HEK293 (cell line): ENCODE measurements at regions not wholly inside any gene's neighbourhood (a gene's known extent, or its start where the extent isn't known, plus 50 kb on each side); places are given as distances from the start of the nearest gene placed in this dataset.
A peak's percentile ranks its signal among the peaks of the same experiment; 100 is the strongest.

Experiments used
- CTCF ChIA-PET: fragments of 350-600 bp; formaldehyde crosslinking; extraction: SDS; loops from one replicate; lab custom pipeline; 2021; ENCODE audit warnings: antibody characterized with exemption; lab: Yijun Ruan, JAX
- POLR2A ChIA-PET: fragments of 300-600 bp; formaldehyde crosslinking; extraction: SDS; loops from one replicate; lab custom pipeline; 2020; ENCODE audit warnings: antibody characterized with exemption, inconsistent platforms; lab: Yijun Ruan, JAX
- H3K27ac ChIP-seq: fragments of 200-500 bp; sonication (Bioruptor generic); 2 replicates; pipeline ENCODE4 v1.5.1; 2014; ENCODE audit warnings: low read depth, low read length, control low read depth, inconsistent platforms; ENCODE audit errors: extremely low read depth
- H3K36me3 ChIP-seq, 2 experiments: fragments of 200-500 bp in 1 of 2; sonication (Bioruptor generic) in 1 of 2; 1 replicate in 1 of 2; 2 replicates in 1 of 2; pipeline ENCODE4 v1.5.1; 2014 to 2017; ENCODE audit warnings: inconsistent platforms in 2 of 2, low read length in 2 of 2; ENCODE audit not compliant: control insufficient read depth in 2 of 2, insufficient read depth in 1 of 2
- H3K4me1 ChIP-seq: fragments of 200-500 bp; sonication (Bioruptor generic); 2 replicates; pipeline ENCODE4 v1.5.1; 2014; ENCODE audit warnings: mild to moderate bottlenecking, low read length, inconsistent platforms; ENCODE audit not compliant: control insufficient read depth, insufficient read depth
- H3K4me3 ChIP-seq: 2 replicates; pipeline ENCODE4 v1.5.1; 2011; ENCODE audit warnings: low read depth, mild to moderate bottlenecking, control low read depth, low read length, moderate library complexity
- H3K9me3 ChIP-seq: fragments of 200-500 bp; sonication (Bioruptor generic); 2 replicates; pipeline ENCODE4 v1.5.1; 2014; ENCODE audit warnings: low read depth, low read length, inconsistent platforms; ENCODE audit not compliant: control insufficient read depth, insufficient read depth
- GLIS1 ChIP-seq: fragments of 450-650 bp; formaldehyde crosslinking; IDR thresholded peaks from 2 replicates; pipeline ENCODE4 v1.5.1; 2016; ENCODE audit warnings: missing biosample characterization, missing genetic modification characterization
- OVOL3 ChIP-seq: fragments of 450-650 bp; formaldehyde crosslinking; IDR thresholded peaks from 2 replicates; pipeline ENCODE4 v1.5.1; 2016; ENCODE audit warnings: missing biosample characterization, missing genetic modification characterization
- PRDM1 ChIP-seq: fragments of 450-650 bp; formaldehyde crosslinking; IDR thresholded peaks from 2 replicates; pipeline ENCODE4; 2016; ENCODE audit warnings: missing biosample characterization, missing genetic modification characterization
- REPIN1 ChIP-seq: fragments of 450-650 bp; formaldehyde crosslinking; IDR thresholded peaks from 2 replicates; pipeline ENCODE4 v1.5.1; 2017; ENCODE audit warnings: missing biosample characterization, missing genetic modification characterization, low read depth
- REST ChIP-seq: fragments of 450-650 bp; formaldehyde crosslinking; IDR thresholded peaks from 2 replicates; pipeline ENCODE4 v1.5.1; 2016; ENCODE audit warnings: missing biosample characterization, missing genetic modification characterization
- ZBTB44 ChIP-seq: fragments of 450-650 bp; IDR thresholded peaks from 2 replicates; pipeline ENCODE4 v1.5.1; 2018; ENCODE audit warnings: missing biosample characterization, mild to moderate bottlenecking, missing genetic modification characterization
- ZFP3 ChIP-seq: fragments of 450-650 bp; formaldehyde crosslinking; IDR thresholded peaks from 2 replicates; pipeline ENCODE4 v1.5.1; 2016; ENCODE audit warnings: low read depth, missing biosample characterization, missing genetic modification characterization
- ZIC2 ChIP-seq: fragments of 450-650 bp; formaldehyde crosslinking; IDR thresholded peaks from 2 replicates; pipeline ENCODE4 v1.5.1; 2016; ENCODE audit warnings: missing biosample characterization, missing genetic modification characterization
- ZNF121 ChIP-seq: fragments of 450-650 bp; formaldehyde crosslinking; IDR thresholded peaks from 2 replicates; pipeline ENCODE4 v1.5.1; 2016; ENCODE audit warnings: missing biosample characterization, missing genetic modification characterization
- ZNF214 ChIP-seq: fragments of 450-650 bp; formaldehyde crosslinking; IDR thresholded peaks from 2 replicates; pipeline ENCODE4 v1.5.1; 2017; ENCODE audit warnings: missing biosample characterization, mild to moderate bottlenecking, missing genetic modification characterization, borderline replicate concordance
- ZNF24 ChIP-seq: fragments of 450-650 bp; formaldehyde crosslinking; IDR thresholded peaks from 2 replicates; pipeline ENCODE4 v1.5.1; 2016; ENCODE audit warnings: missing biosample characterization, missing genetic modification characterization
- ZNF280D ChIP-seq: fragments of 450-650 bp; formaldehyde crosslinking; IDR thresholded peaks from 2 replicates; pipeline ENCODE4 v1.5.1; 2016; ENCODE audit warnings: missing biosample characterization, missing genetic modification characterization
- ZNF416 ChIP-seq: fragments of 450-650 bp; formaldehyde crosslinking; IDR thresholded peaks from 2 replicates; pipeline ENCODE4 v1.5.1; 2016; ENCODE audit warnings: missing biosample characterization, missing genetic modification characterization
- ZNF449 ChIP-seq: fragments of 450-650 bp; formaldehyde crosslinking; IDR thresholded peaks from 2 replicates; pipeline ENCODE4 v1.5.1; 2017; ENCODE audit warnings: missing biosample characterization, mild to moderate bottlenecking, missing genetic modification characterization, moderate library complexity
- ZNF544 ChIP-seq: fragments of 450-650 bp; formaldehyde crosslinking; IDR thresholded peaks from 2 replicates; pipeline ENCODE4 v1.5.0; 2017; ENCODE audit warnings: missing biosample characterization, missing genetic modification characterization
- ZNF664 ChIP-seq: fragments of 450-650 bp; formaldehyde crosslinking; IDR thresholded peaks from 2 replicates; pipeline ENCODE4 v1.5.1; 2016; ENCODE audit warnings: missing biosample characterization, missing genetic modification characterization
- ZNF843 ChIP-seq: fragments of 450-650 bp; formaldehyde crosslinking; IDR thresholded peaks from 2 replicates; pipeline ENCODE4 v1.5.1; 2016; ENCODE audit warnings: missing biosample characterization, missing genetic modification characterization

GRCh38 chr6:170166511-170167122, 124.3 kb downstream of the DLL1 start:
- no peak for TF ChIP-seq ZNF449 (tag by site-specific recombination)
- TF ChIP-seq ZFP3 (tag by site-specific recombination): no peak
- TF ChIP-seq ZNF416 (tag by site-specific recombination): no peak
- Histone ChIP-seq H3K9me3 (no peaks in the 10 kb centered on the region), H3K4me3 (no peak overlapping the region), H3K4me1 (no peaks in the 10 kb centered on the region), H3K36me3 (no peaks in the 10 kb centered on the region), H3K27ac (no peak overlapping the region)
- ChIA-PET CTCF (no interaction called here), POLR2A (no interaction called here)

- Histone ChIP-seq H3K9me3 (no peaks in the 10 kb centered on the region), H3K36me3 (no peaks in the 10 kb centered on the region), H3K4me1 (no peaks in the 10 kb centered on the region), H3K4me3 (no peak overlapping the region), H3K27ac (no peak overlapping the region)
- ChIA-PET POLR2A (no interaction called here), CTCF (no interaction called here)
- TF ChIP-seq ZBTB44 (tag by site-specific recombination) (no peak), ZNF214 (no peak), ZNF416 (tag by site-specific recombination) (no peak)
These were observed 125.3 kb downstream of the DLL1 start for GRCh38 chr6:170165471-170166117.

GRCh38 chr6:170165085-170165470, 125.8 kb downstream of the DLL1 start:
- Histone ChIP-seq H3K4me3 (no peak overlapping the region), H3K4me1 (no peaks in the 10 kb centered on the region), H3K36me3 (no peaks in the 10 kb centered on the region), H3K9me3 (no peaks in the 10 kb centered on the region), H3K27ac (no peak overlapping the region)
- ChIA-PET POLR2A (no interaction called here), CTCF (no interaction called here)
- TF ChIP-seq ZNF843 (no peak), ZIC2 (tag by site-specific recombination) (peak; percentile 90), ZNF664 (tag by site-specific recombination) (no peak), ZNF280D (tag by site-specific recombination) (no peak)

- Histone ChIP-seq H3K9me3 (no peaks in the 10 kb centered on the region), H3K36me3 (no peaks in the 10 kb centered on the region), H3K4me3 (no peak overlapping the region), H3K4me1 (no peaks in the 10 kb centered on the region), H3K27ac (no peak overlapping the region)
- CTCF ChIA-PET: no interaction called here
- POLR2A ChIA-PET: no interaction called here
- TF ChIP-seq PRDM1 (no peak), ZNF24 (tag by site-specific recombination) (no peak), ZNF544 (tag by site-specific recombination) (no peak), ZNF121 (tag by site-specific recombination) (no peak), GLIS1 (tag by site-specific recombination) (no peak), REPIN1 (tag by site-specific recombination) (no peak), REST (tag by site-specific recombination) (no peak), OVOL3 (tag by site-specific recombination) (no peak)
These were observed 126.5 kb downstream of the DLL1 start for GRCh38 chr6:170164271-170164900.
